NB4 (cell line): ENCODE measurements at regions not wholly inside any gene's neighbourhood (a gene's known extent, or its start where the extent isn't known, plus 50 kb on each side); places are given as distances from the start of the nearest gene placed in this dataset.
"Not testable (repeated sequence)": the region's sequence is repeated elsewhere in the genome, so short reads cannot be mapped to it uniquely, and the experiment has no call there.

Source experiments
- DNase-seq: peaks from one replicate; pipeline ENCODE4 v3.0.0; 2010; ENCODE audit warnings: low read depth
- H3K4me3 ChIP-seq: one replicate; pipeline ENCODE4 v1.5.1; 2011; ENCODE audit warnings: mild to moderate bottlenecking, low read depth, low read length, moderate library complexity
- MAX ChIP-seq: IDR thresholded peaks from 2 replicates; pipeline ENCODE4 v1.6.1; 2011; ENCODE audit warnings: low read depth, low read length
- MYC ChIP-seq: IDR thresholded peaks from 2 replicates; pipeline ENCODE4 v1.6.1; 2011; ENCODE audit warnings: low read depth, low read length
- POLR2A ChIP-seq: IDR thresholded peaks from 2 replicates; pipeline ENCODE4 v1.6.1; 2011; ENCODE audit warnings: mild to moderate bottlenecking; ENCODE audit not compliant: insufficient read length; ENCODE audit errors: extremely low read depth
- TF ChIP-seq, protein P1 (sequence below): IDR thresholded peaks from one replicate; pipeline ENCODE4 v1.5.1; 2012; ENCODE audit warnings: low read depth, low read length

DNA sequence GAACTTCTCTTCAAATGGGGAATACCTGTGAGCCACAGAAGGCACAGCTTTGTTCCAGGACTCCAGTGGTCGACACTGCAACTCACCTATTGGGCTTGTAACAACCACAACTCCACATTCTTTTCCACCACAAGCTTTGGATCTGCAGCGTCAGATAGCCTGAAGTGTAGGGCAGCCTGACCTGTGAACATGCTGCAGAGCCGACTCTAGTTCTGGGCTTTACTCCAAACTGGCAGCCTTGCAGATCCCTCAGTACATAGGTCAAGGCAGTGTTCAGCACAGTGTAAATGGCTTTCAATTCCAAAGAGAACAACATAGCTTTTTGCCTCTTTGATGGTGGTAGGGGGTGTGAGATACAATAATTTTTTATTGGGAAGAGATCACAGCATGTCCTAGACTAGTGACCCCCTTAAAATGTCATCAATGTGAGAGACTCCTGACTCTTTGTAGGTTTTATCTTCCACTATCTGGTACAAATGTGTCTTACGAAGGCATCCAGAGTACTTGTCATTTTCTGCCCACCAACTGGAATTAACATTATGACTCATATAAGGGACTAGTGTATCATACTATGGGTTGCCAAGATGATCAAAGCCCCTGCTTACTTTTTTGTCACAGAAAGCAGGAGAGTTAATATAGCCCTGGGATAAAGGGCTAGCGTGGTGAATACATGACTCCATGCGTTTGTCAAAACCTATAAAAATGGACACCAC lies 149.8 kb downstream of the COPS8 start:
- TF ChIP-seq, protein P1, sequence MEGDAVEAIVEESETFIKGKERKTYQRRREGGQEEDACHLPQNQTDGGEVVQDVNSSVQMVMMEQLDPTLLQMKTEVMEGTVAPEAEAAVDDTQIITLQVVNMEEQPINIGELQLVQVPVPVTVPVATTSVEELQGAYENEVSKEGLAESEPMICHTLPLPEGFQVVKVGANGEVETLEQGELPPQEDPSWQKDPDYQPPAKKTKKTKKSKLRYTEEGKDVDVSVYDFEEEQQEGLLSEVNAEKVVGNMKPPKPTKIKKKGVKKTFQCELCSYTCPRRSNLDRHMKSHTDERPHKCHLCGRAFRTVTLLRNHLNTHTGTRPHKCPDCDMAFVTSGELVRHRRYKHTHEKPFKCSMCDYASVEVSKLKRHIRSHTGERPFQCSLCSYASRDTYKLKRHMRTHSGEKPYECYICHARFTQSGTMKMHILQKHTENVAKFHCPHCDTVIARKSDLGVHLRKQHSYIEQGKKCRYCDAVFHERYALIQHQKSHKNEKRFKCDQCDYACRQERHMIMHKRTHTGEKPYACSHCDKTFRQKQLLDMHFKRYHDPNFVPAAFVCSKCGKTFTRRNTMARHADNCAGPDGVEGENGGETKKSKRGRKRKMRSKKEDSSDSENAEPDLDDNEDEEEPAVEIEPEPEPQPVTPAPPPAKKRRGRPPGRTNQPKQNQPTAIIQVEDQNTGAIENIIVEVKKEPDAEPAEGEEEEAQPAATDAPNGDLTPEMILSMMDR, result no peak
- no peak for TF ChIP-seq MYC
- TF ChIP-seq MAX, result no peak
- TF ChIP-seq POLR2A, result no peak
- no peak for DNase-seq
- H3K4me3 ChIP-seq, result no peak overlapping the region

- TF ChIP-seq, protein P1, result no peak
- TF ChIP-seq MYC (no peak), POLR2A (no peak), MAX (no peak)
- DNase-seq, result no peak
These were observed 150.5 kb downstream of the COPS8 start for GRCh38 chr2:237236188-237236587.

GRCh38 chr2:237238249-237238648 lies 152.6 kb downstream of the COPS8 start:
- DNase-seq, result no peak
- TF ChIP-seq MAX, result no peak
- no peak overlapping the region for H3K4me3 ChIP-seq

More at GRCh38 chr2:237236188-237236587, 150.5 kb downstream of the COPS8 start:
- H3K4me3 ChIP-seq, result no peak overlapping the region

DNA sequence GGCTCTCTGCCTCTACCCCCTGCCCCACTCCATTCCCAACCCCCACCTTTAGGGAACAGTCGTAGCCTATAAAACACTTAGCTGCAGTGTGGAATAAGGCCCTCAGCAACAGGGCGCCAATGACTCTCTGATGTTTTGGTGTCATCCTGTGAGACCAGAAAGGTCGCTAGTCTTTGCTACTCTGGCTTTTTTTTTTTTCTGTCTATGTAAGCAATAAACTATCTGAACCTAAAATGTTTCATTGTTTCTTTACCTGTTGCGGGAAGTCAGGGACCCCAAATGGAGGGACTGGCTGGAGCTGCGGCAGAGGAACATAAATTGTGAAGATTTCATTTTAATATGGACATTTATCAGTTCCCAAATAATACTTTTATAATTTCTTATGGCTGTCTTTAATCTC lies 154.6 kb downstream of the COPS8 start:
- TF ChIP-seq MAX (no peak), MYC (no peak), POLR2A (no peak)
- TF ChIP-seq, protein P1, result no peak
- H3K4me3 ChIP-seq, result no peak overlapping the region
- DNase-seq, result no peak

- not testable (repeated sequence) for DNase-seq, H3K4me3 ChIP-seq
These were observed 155.2 kb downstream of the COPS8 start for GRCh38 chr2:237240868-237241267.

DNA sequence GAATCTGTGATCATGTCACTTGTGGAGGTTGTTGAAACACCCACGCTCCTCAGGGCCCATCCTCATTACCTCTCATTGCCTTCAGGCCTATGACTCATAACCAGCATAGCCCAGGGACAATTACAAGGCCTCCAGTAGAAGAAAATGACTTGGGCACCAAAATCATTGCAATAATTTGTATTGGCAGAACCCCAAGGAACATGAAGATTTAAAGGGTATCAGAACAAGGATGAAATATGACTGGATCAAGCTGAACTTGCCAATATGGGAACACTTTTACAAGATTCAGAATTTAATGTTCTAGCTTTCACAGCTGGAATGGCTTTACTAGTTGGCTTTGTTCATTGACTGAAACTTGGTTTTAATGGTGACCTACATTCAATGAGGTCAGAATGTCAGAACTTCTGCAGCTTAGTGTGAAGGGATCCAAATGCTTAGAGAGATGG lies 156.4 kb downstream of the COPS8 start:
- DNase-seq, result no peak
- TF ChIP-seq, protein P1, result no peak
- no peak overlapping the region for H3K4me3 ChIP-seq

GRCh38 chr2:237243487-237243886 lies 157.8 kb downstream of the COPS8 start:
- TF ChIP-seq, protein P1, result no peak
- TF ChIP-seq POLR2A, result no peak
- no peak for TF ChIP-seq MYC
- TF ChIP-seq MAX, result no peak
- H3K4me3 ChIP-seq, result no peak overlapping the region
- no peak for DNase-seq
